PFSK-1 (cell line): ENCODE measurements at regions not wholly inside any gene's neighbourhood (a gene's known extent, or its start where the extent isn't known, plus 50 kb on each side); places are given as distances from the start of the nearest gene placed in this dataset.

ENCODE experiments used
- FOXP2 ChIP-seq: optimal IDR thresholded peaks from 2 replicates; pipeline ENCODE3; 2011; ENCODE audit warnings: borderline replicate concordance, control low read depth, inconsistent platforms; ENCODE audit not compliant: insufficient read depth; ENCODE audit errors: extremely low read length, extremely low read depth
- POLR2AphosphoS5 ChIP-seq: IDR thresholded peaks from 2 replicates; pipeline ENCODE4 v1.6.1; 2012; ENCODE audit warnings: low read depth, mild to moderate bottlenecking, control low read depth, low read length, moderate library complexity
- REST ChIP-seq, 2 experiments: IDR thresholded peaks; 2 replicates each; pipeline versions ENCODE4 v1.6.1 to v1.8.0; 2011 to 2012; ENCODE audit warnings: low read depth in 2 of 2, low read length in 2 of 2, control low read depth in 1 of 2, inconsistent platforms in 1 of 2, mild to moderate bottlenecking in 1 of 2, moderate library complexity in 1 of 2; ENCODE audit not compliant: insufficient read depth in 1 of 2
- SIN3A ChIP-seq: IDR thresholded peaks from 2 replicates; pipeline ENCODE4 v1.6.1; 2012; ENCODE audit warnings: mild to moderate bottlenecking, low read length, moderate library complexity, borderline replicate concordance; ENCODE audit not compliant: insufficient read depth
- TAF1 ChIP-seq: IDR thresholded peaks from 2 replicates; pipeline ENCODE4 v1.6.1; 2012; ENCODE audit warnings: low read length, control low read depth, borderline replicate concordance; ENCODE audit not compliant: insufficient read depth

- TF ChIP-seq SIN3A (no peak), TAF1 (no peak), POLR2AphosphoS5 (no peak), REST (IDR thresholded peaks at IDR 0.05; ENCODE audit: insufficient read depth in 1 of 2, low read depth in 2 of 2, low read length in 2 of 2) (no peak), FOXP2 (no peak)
These were observed 1195.9 kb downstream of the ROBO2 start for GRCh38 chr3:78235841-78236240.
